ENCODE measurements at regions not wholly inside any gene's neighbourhood (a gene's known extent, or its start where the extent isn't known, plus 50 kb on each side); places are given as distances from the start of the nearest gene placed in this dataset.

DNA sequence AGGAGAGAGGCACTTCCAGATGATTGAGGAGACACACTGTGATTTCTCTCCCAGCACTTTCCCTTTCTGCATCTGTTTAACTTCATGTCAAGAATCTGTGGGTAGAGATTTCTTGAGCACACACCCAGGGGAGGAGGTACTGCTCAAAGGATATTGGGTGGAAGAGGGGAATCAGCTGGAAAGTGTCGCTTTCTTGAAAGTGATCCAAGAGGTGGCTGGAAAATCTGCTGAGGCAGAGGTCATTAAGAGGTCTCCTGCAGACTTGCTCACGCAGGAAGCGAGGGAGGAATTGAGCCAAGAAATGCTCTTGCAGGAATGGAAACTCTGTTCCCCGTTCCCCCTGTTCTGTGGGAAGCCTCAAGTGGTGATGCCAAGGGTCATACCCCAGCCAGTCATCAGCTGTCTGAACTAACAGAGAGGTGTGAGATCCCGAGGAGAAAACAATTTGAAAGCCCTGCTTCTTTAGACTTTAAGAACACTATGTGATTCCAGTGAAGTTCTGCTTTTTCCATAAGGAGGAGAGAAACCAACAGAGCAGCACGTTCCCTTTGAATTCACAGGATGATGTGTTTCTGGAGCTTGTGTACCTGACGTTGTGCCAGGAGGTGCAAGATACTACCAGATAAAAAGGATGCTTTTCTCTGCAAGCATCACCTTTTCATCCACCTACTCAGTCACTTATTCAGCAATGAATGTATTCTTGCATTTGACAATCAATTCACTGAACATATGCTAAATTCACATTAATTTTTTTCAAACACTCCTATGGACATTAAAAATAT, 163.4 kb upstream of the GPR12 start:
- Histone ChIP-seq H3K27ac (ENCODE audit: low read depth in 2 of 2, low read length in 1 of 2) (no peak overlapping the region), H3K4me1 (ENCODE audit: control insufficient read depth in 2 of 2, insufficient read depth in 2 of 2, low read length in 1 of 2) (peaks cover 0 to 4% of the 10 kb centered on the region in 2 donors), H3K4me3 (ENCODE audit: low read depth in 1 of 2, low read length in 2 of 2) (no peak overlapping the region), H3K27me3 (ENCODE audit: control insufficient read depth in 1 of 2, insufficient read depth in 2 of 2, low read length in 2 of 2) (no peaks in the 10 kb centered on the region), H3K36me3 (ENCODE audit: control insufficient read depth in 2 of 2, insufficient read depth in 2 of 2, low read length in 1 of 2) (no peaks in the 10 kb centered on the region), H3K9me3 (ENCODE audit: control insufficient read depth in 2 of 2, insufficient read depth in 1 of 2, low read depth in 1 of 2, low read length in 1 of 2) (no peaks in the 10 kb centered on the region)
- 15 to 16% methylated on average over 7 of the region's 7 CpGs for WGBS, 2 donors

DNA sequence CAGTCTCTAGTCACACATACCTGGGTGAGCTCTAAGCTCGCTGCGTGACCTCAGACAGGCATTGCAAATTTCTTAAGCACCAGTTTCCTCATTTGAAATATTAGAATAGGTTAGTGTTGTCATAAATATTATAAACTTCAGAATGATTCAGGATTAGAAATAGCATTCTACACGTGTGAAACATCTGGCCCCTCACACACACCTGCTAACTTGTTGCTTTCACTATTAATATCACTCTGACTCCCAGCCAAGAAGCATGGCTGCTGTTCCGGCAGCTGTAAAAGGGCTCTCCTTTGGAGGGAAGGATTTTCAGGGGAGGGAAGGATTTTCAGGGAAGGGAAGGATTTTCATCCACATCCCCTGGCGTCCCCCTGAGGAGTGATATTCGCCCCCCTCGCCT, 161.3 kb upstream of the GPR12 start:
- 58 to 60% methylated on average over 7 of the region's 7 CpGs for WGBS, 2 donors
- Histone ChIP-seq H3K4me1 (ENCODE audit: control insufficient read depth in 2 of 2, insufficient read depth in 2 of 2, low read length in 1 of 2) (peaks cover 0 to 4% of the 10 kb centered on the region in 2 donors), H3K4me3 (ENCODE audit: low read depth in 1 of 2, low read length in 2 of 2) (no peak overlapping the region), H3K36me3 (ENCODE audit: control insufficient read depth in 2 of 2, insufficient read depth in 2 of 2, low read length in 1 of 2) (no peaks in the 10 kb centered on the region), H3K9me3 (ENCODE audit: control insufficient read depth in 2 of 2, insufficient read depth in 1 of 2, low read depth in 1 of 2, low read length in 1 of 2) (no peaks in the 10 kb centered on the region), H3K27ac (ENCODE audit: low read depth in 2 of 2, low read length in 1 of 2) (no peak overlapping the region), H3K27me3 (ENCODE audit: control insufficient read depth in 1 of 2, insufficient read depth in 2 of 2, low read length in 2 of 2) (no peaks in the 10 kb centered on the region)

DNA sequence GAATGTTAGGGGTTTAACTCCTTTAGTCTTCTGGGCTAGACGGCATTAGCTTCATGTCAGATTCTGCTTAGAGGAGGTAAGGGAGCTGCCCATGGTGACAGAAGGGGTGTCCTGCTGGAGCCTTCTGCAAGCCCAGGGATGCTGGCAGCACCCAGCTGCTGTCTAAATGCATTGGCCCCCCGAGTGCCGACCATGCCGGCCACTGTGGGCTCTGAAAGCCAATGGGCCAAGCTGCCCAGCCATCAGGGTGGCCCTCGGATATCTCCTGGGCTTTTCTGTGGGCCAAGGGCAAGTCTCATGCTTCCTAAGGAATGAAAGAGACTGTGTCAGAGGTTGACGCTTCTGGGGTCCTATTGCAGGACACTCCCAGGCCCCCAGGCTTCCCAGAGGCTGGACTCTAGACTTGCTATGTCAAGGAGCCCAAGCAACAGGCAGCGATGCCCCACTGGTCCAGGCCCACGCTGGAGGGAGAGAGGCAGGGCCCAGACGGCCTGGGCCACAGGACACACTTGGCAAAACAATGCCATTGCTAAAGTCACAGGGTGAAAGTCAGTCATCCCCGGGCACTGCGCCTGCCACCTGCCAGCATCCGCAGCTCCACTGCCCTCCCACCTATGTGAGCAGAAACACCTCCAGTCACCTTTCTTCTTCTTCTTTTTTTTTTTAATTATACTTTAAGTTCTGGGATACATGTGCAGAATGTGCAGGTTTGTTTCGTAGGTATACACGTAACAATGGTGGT, 160.2 kb upstream of the GPR12 start:
- 80 to 85% methylated on average over 14 of the region's 14 CpGs for WGBS, 2 donors
- Histone ChIP-seq H3K36me3 (ENCODE audit: control insufficient read depth in 2 of 2, insufficient read depth in 2 of 2, low read length in 1 of 2) (no peaks in the 10 kb centered on the region), H3K27me3 (ENCODE audit: control insufficient read depth in 1 of 2, insufficient read depth in 2 of 2, low read length in 2 of 2) (no peaks in the 10 kb centered on the region), H3K27ac (ENCODE audit: low read depth in 2 of 2, low read length in 1 of 2) (no peak overlapping the region), H3K4me3 (ENCODE audit: low read depth in 1 of 2, low read length in 2 of 2) (no peak overlapping the region), H3K4me1 (ENCODE audit: control insufficient read depth in 2 of 2, insufficient read depth in 2 of 2, low read length in 1 of 2) (peaks cover 0 to 4% of the 10 kb centered on the region in 2 donors), H3K9me3 (ENCODE audit: control insufficient read depth in 2 of 2, insufficient read depth in 1 of 2, low read depth in 1 of 2, low read length in 1 of 2) (no peaks in the 10 kb centered on the region)

DNA sequence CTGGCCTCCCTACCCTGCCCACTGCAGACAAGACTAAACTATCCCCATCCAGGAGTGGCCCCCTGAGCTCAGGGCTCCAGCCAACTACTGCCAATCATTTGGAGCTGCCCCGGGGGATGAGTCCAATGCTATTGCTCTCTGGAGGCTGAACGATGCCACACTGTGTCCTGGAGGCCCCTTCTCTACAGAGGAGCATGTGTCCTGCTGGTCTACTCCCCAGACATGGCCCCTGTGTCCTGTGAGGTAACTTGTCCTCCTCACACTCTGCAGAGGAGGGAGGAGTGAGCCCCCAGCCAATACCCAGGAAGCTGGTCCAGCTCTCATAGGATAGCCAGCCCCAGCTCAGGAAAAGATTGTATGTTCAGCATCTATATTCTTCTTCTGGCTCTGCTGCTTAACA, 159.1 kb upstream of the GPR12 start:
- no peak overlapping the region for H3K27ac ChIP-seq (ENCODE audit: low read depth in 2 of 2, low read length in 1 of 2)
- no peaks in the 10 kb centered on the region for H3K36me3 ChIP-seq (ENCODE audit: control insufficient read depth in 2 of 2, insufficient read depth in 2 of 2, low read length in 1 of 2)
- H3K4me1 ChIP-seq (ENCODE audit: control insufficient read depth in 2 of 2, insufficient read depth in 2 of 2, low read length in 1 of 2) = peaks cover 0 to 4% of the 10 kb centered on the region in 2 donors
- no peak overlapping the region for H3K4me3 ChIP-seq (ENCODE audit: low read depth in 1 of 2, low read length in 2 of 2)
- H3K27me3 ChIP-seq (ENCODE audit: control insufficient read depth in 1 of 2, insufficient read depth in 2 of 2, low read length in 2 of 2) = no peaks in the 10 kb centered on the region
- peaks cover 0 to 1% of the 10 kb centered on the region in 2 donors for H3K9me3 ChIP-seq (ENCODE audit: control insufficient read depth in 2 of 2, insufficient read depth in 1 of 2, low read depth in 1 of 2, low read length in 1 of 2)
- 71 to 78% methylated on average over 2 of the region's 2 CpGs for WGBS, 2 donors

DNA sequence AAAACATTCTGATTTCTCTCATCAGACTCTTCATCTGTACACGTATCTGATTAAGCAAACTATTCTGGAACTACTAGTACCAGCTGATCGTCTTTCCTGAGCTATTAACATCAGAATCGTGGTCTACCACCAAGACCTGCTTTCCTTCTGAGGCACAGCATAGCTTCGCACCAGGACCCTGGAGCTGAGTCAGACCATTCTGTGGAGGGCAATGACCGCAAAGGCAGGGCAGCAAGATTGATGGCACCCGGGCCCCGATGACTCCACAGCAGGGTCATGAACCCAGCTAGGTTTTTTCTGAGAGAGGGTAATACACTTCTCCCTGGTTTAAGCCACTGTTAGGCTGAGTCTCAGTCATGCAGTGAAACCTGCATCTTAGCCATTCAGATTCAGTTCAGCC, 158.7 kb upstream of the GPR12 start:
- 75 to 78% methylated on average over 7 of the region's 7 CpGs for WGBS, 2 donors
- peaks cover 0 to 4% of the 10 kb centered on the region in 2 donors for H3K4me1 ChIP-seq (ENCODE audit: control insufficient read depth in 2 of 2, insufficient read depth in 2 of 2, low read length in 1 of 2)

DNA sequence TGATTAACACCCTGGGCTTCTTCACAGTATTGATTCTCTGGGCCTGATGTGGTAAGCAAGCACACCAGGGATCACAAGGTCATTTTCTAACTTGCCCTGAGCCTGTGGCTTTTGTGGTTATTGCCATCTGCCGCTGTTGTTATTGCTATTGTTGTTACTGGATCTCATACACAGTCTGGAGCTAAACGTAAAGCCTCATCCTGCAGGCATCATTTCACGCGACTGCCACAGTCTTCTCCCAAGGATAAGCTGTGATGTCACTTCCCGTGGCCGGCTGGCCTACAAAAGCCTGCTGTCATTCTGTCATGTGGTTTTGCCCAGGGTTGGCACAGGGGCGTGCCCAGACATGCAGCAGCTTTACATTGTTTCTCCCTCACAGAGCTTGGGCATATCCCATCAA, 154.0 kb upstream of the GPR12 start:
- no peak overlapping the region for H3K27ac ChIP-seq (ENCODE audit: low read depth in 2 of 2, low read length in 1 of 2)
- H3K36me3 ChIP-seq (ENCODE audit: control insufficient read depth in 2 of 2, insufficient read depth in 2 of 2, low read length in 1 of 2) = no peaks in the 10 kb centered on the region
- no peak overlapping the region for H3K4me3 ChIP-seq (ENCODE audit: low read depth in 1 of 2, low read length in 2 of 2)
- no peaks in the 10 kb centered on the region for H3K27me3 ChIP-seq (ENCODE audit: control insufficient read depth in 1 of 2, insufficient read depth in 2 of 2, low read length in 2 of 2)
- WGBS, 2 donors = 45 to 53% methylated on average over 7 of the region's 7 CpGs
- peaks cover 0 to 3% of the 10 kb centered on the region in 2 donors for H3K9me3 ChIP-seq (ENCODE audit: control insufficient read depth in 2 of 2, insufficient read depth in 1 of 2, low read depth in 1 of 2, low read length in 1 of 2)
- no peaks in the 10 kb centered on the region for H3K4me1 ChIP-seq (ENCODE audit: control insufficient read depth in 2 of 2, insufficient read depth in 2 of 2, low read length in 1 of 2)

More for the DNA sequence above, 158.7 kb upstream of the GPR12 start:
- Histone ChIP-seq H3K9me3 (ENCODE audit: control insufficient read depth in 2 of 2, insufficient read depth in 1 of 2, low read depth in 1 of 2, low read length in 1 of 2) (peaks cover 0 to 3% of the 10 kb centered on the region in 2 donors), H3K27me3 (ENCODE audit: control insufficient read depth in 1 of 2, insufficient read depth in 2 of 2, low read length in 2 of 2) (no peaks in the 10 kb centered on the region), H3K27ac (ENCODE audit: low read depth in 2 of 2, low read length in 1 of 2) (no peak overlapping the region), H3K36me3 (ENCODE audit: control insufficient read depth in 2 of 2, insufficient read depth in 2 of 2, low read length in 1 of 2) (no peaks in the 10 kb centered on the region), H3K4me3 (ENCODE audit: low read depth in 1 of 2, low read length in 2 of 2) (no peak overlapping the region)

DNA sequence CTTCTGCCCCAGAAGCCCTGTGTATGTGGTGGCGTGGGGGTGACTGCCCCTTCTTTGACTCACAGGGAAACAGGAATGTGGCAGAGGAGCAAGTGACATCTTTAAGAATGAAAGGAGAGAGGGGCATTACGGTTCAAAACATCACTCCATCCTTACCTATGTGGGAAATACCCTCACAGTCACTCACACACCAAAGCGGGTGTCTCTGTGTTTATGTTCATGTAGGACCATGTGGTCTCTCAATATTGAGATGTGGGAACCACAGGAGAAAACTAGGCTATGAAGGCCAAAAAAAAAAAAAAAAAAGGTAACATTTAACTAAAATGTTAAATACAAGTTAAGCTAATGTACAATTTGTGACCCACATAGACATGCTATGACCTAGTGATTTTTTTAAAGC, 153.6 kb upstream of the GPR12 start:
- H3K27me3 ChIP-seq (ENCODE audit: control insufficient read depth in 1 of 2, insufficient read depth in 2 of 2, low read length in 2 of 2) = no peaks in the 10 kb centered on the region
- no peaks in the 10 kb centered on the region for H3K4me1 ChIP-seq (ENCODE audit: control insufficient read depth in 2 of 2, insufficient read depth in 2 of 2, low read length in 1 of 2)
- peaks cover 0 to 3% of the 10 kb centered on the region in 2 donors for H3K9me3 ChIP-seq (ENCODE audit: control insufficient read depth in 2 of 2, insufficient read depth in 1 of 2, low read depth in 1 of 2, low read length in 1 of 2)
- WGBS, 2 donors = 86 to 89% methylated on average over 3 of the region's 3 CpGs
- H3K4me3 ChIP-seq (ENCODE audit: low read depth in 1 of 2, low read length in 2 of 2) = no peak overlapping the region
- H3K27ac ChIP-seq (ENCODE audit: low read depth in 2 of 2, low read length in 1 of 2) = no peak overlapping the region
- H3K36me3 ChIP-seq (ENCODE audit: control insufficient read depth in 2 of 2, insufficient read depth in 2 of 2, low read length in 1 of 2) = no peaks in the 10 kb centered on the region

DNA sequence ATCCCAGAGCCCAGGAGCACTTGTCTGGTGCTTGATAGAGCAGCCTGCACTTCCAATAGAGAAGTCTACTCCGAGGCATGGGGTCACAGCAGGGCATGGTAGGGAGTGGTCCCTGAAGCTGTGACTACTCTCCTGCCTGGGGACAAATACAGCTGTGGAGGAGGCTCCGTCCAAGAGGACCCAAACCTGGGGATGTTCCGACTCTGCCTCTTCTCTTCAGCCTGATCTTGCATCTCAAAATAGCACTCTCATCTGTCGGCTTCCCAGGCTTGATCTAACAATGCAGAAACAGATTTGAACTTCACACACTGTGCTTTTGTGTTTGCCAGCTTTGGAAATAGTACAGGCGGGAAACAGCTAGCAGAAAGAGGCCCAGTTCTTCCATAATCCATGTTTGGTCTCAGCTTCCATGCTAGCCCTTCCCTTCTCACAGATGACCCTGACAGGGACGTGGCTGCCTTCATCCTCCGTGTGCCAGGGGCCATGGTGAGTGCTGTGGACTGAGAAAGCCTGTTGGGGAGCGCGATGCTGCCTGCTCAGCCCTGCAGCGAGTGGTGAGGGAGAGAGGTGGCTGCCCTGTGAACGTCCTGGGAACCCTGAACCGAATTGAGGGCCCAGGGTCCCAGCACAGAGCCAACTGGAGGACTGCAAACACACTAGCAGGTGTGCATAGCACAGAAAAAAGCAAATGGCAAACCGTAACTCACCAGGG, 150.3 kb upstream of the GPR12 start:
- peaks cover 0 to 3% of the 10 kb centered on the region in 2 donors for H3K9me3 ChIP-seq (ENCODE audit: control insufficient read depth in 2 of 2, insufficient read depth in 1 of 2, low read depth in 1 of 2, low read length in 1 of 2)
- H3K4me1 ChIP-seq (ENCODE audit: control insufficient read depth in 2 of 2, insufficient read depth in 2 of 2, low read length in 1 of 2) = no peaks in the 10 kb centered on the region
- H3K4me3 ChIP-seq (ENCODE audit: low read depth in 1 of 2, low read length in 2 of 2) = no peak overlapping the region
- no peak overlapping the region for H3K27ac ChIP-seq (ENCODE audit: low read depth in 2 of 2, low read length in 1 of 2)
- H3K27me3 ChIP-seq (ENCODE audit: control insufficient read depth in 1 of 2, insufficient read depth in 2 of 2, low read length in 2 of 2) = no peaks in the 10 kb centered on the region
- 58 to 72% methylated on average over 13 of the region's 13 CpGs for WGBS, 2 donors
- no peaks in the 10 kb centered on the region for H3K36me3 ChIP-seq (ENCODE audit: control insufficient read depth in 2 of 2, insufficient read depth in 2 of 2, low read length in 1 of 2)

DNA sequence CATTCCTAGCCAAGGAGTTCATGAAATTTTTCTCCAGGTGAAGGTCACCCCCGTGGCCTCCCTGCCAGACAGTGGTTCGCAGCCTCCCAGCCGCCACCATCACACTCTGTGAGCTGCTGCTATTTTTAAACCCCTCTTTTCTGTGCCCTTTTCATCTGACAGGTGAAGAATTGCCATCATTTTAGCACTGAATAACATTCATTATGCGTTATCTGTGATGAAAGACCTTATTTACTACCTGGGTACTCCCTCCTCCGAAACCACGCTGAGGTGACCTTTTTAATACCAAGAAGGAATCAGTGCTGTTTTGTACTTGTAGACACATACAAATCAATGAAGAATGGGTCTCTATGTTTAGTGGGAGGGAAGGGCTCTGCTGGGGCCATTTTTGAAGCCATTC, 148.9 kb upstream of the GPR12 start:
- Histone ChIP-seq H3K9me3 (ENCODE audit: control insufficient read depth in 2 of 2, insufficient read depth in 1 of 2, low read depth in 1 of 2, low read length in 1 of 2) (no peaks in the 10 kb centered on the region), H3K4me3 (ENCODE audit: low read depth in 1 of 2, low read length in 2 of 2) (no peak overlapping the region), H3K27me3 (ENCODE audit: control insufficient read depth in 1 of 2, insufficient read depth in 2 of 2, low read length in 2 of 2) (no peaks in the 10 kb centered on the region), H3K27ac (ENCODE audit: low read depth in 2 of 2, low read length in 1 of 2) (no peak overlapping the region), H3K4me1 (ENCODE audit: control insufficient read depth in 2 of 2, insufficient read depth in 2 of 2, low read length in 1 of 2) (no peaks in the 10 kb centered on the region), H3K36me3 (ENCODE audit: control insufficient read depth in 2 of 2, insufficient read depth in 2 of 2, low read length in 1 of 2) (no peaks in the 10 kb centered on the region)
- whole genome bisulfite sequencing, 2 donors = 55 to 62% methylated on average over 6 of the region's 6 CpGs

Measured in esophagus (tissue), 2 donors.